ENCODE measurements at regions not wholly inside any gene's neighbourhood (a gene's known extent, or its start where the extent isn't known, plus 50 kb on each side); places are given as distances from the start of the nearest gene placed in this dataset.

DNA sequence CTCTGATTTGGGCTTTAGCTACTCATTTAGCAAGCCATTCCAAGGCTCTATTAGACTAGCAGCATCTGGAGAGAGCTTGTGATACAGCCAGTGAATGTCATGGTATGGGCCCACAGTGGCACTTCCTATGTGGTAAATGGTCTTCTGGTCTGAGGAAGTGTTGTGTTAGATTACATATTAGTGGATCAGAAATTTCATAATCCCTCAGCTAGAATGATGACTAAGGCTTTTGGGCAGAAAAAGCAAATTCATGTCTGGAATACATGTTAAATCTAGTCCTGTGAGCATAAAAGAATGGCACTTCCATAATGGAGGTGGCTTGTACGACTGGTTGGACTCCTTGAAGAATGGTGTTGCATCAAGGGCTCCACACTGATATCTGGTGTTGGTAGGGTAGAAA, 436.8 kb upstream of the CWC22 start:
- DNase-seq: no peak

DNA sequence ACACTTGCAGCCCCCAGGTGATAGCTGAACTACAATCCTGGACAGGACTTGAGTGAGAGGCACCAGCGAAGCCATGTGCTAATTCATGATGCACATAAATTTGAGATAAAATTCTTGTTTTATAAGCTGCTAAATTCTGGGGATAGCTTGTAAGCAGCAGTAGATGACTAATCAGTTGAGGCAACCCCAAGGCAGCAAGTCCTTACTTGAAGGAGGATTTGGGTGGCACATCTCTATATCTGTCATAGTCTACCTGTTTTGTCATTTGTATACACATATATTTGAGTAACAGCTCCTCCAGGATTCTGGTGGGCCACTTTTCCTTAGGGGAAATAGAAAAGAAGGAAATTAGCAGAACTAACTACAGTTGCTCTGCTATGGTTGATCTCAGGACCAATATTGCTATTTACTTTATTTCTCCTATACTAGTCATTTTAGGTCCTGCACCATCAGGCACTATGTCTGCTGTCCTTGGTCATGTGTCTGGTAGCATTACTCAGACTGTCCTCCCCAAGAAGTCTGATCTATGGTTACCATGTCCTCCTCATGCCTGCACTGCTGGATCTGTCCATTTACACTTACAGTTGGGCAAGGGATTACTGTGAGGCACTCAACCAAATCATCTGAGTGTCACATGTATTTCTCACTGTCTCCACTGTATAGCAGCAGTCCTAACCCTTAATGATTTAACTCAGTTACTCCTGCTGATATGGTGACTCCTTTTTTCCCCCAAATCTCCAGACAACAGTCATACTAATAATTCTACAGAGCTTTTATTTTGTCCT, 436.0 kb upstream of the CWC22 start:
- no peak for DNase-seq

DNA sequence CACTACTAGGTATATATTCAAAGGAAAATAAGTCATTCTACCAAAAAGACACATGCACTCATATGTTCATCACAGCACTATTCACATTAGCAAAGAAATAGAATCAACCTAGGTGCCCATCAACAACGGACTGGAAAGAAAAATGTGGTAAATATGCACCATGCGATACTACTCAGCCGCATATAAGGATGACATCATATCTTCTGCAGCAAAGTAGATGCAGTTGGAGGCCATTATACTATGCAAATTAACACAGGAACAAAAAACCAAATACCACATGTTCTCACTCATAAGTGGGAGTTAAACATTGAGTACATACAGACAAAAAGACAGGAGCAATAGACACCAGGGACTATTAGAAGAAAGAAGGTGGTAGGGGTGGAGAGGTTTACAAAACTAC, 412.1 kb upstream of the CWC22 start:
- no peak for DNase-seq

DNA sequence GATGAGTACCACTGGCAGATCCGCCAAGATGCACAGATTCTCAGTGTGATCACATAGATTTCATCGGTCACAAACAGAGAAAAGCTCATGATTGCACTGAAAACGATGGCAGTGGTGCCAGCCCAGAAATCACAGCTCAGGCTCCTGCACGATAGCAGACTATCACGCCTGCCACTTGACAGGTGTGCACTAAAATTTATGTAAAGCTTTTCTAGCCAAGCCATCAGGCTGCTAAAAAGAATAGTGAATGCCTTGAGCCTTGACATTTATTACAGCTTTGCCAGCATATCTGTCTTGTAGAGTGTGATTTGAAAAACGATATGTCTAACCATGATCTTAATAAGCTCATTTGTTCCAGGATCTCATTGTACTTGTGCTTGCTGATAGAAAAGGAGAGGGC, 409.5 kb upstream of the CWC22 start:
- no peak for DNase-seq

DNA sequence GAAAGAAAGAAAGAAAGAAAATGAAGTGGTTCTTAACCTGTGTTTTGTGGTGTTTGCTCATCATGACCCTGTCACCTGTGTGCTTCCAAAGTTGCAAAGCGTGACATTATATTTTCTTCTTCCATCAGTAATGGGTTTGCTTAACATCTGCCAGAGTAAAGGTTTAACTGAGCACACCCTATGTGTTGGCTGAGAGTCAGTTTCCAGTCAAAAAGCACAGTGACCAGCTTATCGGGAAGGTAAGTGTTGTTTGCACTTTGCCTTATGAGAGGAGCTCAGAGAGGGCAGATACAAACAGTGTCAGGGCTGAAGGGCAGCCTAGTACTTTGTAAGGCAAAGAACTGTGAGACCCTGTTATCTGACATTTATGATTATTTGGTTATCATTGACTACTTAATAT, 406.2 kb upstream of the CWC22 start:
- DNase-seq: no peak

DNA sequence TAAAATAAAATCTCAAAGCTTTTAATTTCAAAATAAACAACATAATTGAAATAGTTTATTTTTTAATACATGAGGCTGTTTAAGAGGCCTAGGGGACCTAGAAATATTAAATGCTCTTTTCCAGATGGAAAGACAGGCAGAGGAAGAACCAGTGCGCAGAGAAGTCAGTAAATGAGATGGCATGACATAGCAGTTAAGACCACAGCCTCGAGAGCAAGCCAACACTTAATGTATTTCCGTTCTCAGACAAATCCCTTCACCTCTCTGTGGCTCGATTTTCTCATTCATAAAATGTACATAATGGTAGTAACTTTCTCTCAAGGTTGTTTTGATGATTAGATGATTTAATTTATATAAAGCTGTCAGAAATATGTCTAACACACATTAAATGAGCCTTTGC, 405.1 kb upstream of the CWC22 start:
- no peak for DNase-seq

DNA sequence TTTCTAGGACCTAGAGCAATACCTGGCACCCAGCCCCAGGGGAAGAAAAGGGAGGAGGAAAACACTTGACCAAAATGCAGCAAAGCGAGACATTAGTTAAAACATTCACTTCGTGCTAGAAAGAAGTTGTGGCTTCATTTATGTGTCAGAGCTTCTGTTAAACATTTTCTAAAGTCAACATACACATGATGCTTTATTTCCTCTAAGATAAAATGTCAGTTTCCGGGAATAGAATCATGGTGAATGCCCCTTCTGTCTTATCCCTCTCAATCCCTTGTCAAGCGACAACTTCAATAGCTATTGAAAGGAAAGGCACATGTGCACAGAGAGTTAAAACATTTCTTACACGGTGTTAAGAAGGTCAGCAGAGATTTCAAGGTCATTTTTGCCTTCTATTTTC, 404.6 kb upstream of the CWC22 start:
- DNase-seq: no peak

DNA sequence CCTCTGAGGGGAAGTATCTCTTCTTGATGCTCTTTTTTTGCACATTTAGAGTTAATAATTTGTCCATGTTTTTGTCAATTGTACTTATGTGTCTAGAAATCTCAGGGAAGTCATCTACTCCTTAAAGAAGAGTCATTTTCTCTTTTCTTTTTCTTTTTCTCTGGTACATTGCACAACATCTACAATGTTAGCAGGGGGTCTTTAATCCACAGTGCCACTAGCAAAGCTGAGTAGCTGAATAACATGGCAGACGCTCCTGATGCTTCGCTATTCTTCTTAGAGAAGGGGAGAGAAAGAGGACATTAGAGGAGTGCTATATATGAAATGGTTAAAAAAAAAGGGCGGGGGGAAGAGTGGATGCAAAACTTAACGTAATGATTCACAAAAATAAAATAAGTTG, 399.6 kb upstream of the CWC22 start:
- DNase-seq: no peak

DNA sequence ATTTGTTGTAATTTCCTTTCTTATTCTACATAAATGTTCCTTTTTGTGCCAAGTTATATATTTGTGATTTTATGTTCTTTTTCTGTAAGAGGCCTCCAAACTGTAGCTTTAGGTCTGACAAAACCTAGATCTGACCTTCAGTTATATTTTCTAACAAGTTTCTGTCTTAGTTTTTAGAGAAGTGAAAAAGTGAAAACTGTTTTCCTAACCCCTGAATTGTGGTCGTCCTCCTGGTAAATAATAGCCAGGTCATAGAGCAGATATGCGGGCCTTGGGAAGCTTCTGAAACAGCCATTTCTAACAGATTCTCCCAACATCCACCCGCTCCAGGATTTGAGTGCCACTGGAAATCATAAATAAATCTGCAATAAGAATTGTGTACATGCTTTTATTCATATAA, 398.4 kb upstream of the CWC22 start:
- no peak for DNase-seq

DNA sequence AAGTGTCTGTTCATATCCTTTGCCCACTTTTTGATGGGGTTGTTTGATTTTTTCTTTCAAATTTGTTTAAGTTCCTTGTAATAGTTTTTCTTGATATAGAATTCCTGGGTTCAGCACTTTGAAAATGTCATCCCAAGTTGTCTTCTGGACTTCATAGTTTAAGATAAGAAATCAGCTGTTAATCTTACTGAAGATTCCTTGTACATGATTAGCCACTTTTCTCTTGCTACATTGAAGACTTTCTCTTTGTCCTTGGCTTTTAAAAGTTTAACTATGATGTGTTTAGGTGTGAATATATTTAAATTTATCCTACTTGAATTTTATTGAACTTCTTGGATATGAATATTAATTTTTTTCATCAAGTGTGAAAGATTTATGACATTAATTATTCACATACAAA, 387.2 kb upstream of the CWC22 start:
- DNase-seq: no peak

DNA sequence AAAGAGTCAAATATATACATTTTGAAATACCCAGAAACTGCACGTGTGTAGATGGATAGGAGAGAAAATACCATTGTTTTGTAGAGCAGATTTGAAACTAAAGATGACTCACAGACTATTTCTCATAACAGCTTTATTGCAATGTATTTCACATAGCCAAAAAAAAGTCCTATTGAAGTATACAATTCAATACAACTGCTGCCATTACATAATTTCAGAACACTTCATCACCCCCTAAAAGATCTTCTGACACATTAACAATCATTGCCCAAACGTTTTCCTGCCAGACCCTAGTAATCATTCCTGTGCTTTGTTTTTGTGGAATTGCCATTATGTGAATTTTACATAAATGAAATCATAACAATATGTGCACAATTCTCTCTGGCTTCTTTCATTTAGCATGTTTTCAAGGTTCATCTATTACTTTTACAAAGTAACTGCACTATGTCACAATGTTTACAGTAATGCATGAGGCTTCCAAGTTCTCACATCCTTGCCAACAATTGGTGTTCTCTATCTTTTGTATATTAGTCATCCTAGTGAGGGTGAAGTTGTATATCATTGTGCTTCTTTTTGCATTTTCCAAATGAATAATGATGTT, 378.6 kb upstream of the CWC22 start:
- DNase-seq: no peak

DNA sequence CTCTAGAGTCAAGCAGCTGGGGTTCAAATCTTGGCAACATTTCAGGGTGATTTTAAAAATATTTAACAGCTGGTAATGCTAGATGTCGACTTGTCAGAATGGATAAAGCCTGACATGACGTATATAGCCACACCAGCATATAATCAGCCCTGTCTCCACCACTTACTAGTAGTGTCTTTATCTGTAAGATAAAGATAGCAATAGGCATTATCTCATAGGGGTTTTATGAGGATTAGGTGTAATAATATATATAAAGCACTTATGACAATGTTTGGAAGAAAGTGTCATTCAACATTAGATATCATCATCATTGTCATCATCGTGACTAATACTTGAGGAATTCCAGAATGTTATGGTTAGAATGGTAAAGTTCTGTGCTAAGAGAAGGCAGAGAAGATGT, 369.0 kb upstream of the CWC22 start:
- no peak for DNase-seq

DNA sequence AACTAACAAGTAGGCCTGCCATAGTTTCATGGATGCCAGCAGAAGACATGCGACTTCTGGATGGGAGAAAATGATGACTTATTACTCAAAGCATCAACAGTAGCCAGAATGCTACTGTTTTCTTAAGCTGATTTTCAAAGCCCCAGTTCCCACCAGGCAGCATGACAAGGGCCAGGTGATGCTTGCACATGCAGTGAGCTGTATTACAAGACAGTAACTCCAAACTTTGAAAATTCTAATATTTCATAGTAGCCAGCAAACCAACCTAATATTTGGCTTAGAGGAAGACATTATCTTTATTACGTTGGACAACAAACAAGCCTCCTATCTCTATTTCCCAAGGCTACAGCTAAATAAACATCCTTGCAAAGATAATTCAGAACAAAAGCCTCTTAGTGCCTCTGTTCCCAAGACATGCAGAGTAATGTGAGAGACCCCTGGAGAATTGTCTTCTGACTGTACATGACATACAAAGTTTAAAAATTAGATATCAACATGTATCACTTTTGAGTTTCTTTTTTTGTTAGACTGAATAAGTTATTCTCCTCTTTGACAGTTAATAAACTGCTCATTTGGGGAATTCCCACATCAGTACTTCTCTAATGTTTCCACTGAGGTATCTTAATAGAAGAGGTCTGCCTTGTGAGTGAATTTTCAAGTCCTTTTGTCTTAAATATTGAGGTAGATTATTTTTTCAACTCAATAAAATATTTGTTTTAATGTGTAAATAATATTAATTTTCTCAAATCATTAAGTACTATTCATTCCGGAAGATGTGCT, 367.6 kb upstream of the CWC22 start:
- DNase-seq: no peak

DNA sequence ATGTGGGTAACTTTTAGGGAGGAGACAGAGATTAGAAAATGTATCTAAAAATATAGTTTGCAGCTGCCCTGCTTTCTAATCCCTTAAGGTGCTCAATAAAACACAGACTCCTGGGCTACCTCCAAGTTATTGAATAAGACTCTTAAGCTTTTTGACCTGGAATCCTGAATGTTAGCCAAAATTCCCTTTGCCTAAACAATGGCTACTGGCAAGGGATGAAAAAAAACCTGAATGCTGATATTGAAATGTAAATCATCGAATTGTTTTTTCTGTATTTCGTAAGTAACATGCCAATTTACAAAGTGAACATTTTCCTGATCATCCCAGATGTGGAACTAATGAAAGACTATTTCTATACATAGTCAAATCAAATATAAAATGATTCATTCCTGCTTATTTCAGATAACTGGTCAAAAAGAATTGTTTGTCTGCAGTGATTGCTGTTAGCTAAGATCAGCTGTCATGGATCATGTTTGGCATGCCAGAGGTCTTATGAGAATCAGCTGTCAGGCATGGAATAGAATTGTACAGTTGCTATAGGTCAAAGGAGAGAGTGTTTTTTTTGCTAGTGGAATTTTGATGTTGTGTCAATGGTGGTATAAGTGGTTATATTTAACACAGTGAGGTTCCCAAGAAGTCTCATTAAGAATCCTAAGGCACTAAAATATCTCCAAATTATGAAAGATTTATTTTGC, 363.6 kb upstream of the CWC22 start:
- no peak for DNase-seq

DNA sequence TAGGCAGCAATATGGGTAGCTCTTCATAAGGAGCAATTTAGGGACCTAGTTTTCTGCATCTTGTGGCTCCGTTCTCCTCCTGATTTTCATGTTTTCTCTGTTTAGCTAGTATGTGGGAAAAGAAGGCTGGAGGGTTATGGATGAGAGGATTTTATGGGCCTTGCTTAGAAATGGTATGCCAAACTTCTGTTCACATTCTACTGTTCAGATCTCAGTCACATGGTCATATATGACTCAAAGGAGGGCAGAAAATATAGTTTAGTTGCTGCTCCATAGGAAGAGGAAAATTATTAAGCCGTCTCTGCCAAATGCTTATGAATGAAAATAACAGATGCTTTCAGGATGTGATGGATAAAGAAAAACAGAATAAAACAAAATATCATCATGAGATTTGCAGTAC, 361.8 kb upstream of the CWC22 start:
- DNase-seq: no peak

DNA sequence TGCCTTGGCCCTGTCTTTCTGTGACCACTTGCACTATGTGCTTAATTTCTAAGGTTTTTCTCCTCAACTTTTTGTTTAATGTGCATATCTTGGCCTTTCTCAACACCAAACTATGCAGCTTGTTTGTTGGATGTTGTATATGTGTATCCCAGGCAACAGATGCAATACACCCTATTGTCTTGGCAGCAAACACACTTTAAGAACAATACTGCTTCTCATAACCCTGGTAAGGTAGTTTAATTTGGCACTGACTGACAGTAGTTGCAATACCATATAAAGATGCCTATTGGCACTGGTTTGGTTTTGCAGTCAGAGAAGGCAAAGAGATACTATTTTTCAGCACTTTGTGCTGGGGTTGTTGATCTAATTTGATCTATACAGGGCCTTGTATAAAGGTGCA, 360.7 kb upstream of the CWC22 start:
- DNase-seq: no peak

DNA sequence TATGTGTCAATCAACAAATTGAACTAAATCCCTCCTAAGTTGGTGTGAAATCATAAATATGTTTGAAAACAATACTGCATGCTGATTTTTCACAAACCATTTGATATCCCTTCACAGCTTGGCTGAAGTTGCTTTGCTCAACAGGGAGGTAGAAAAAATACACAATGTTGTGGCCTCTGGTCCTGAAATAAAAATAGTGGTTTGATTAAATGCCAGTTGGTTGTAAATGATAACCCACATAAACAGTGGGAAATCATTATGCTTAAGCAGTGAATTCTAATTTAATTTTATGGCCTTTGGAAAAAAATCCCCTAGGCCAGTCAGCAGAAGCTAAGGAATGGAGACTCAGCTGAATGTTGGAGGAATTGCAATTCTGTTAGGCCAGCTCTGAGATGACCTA, 359.4 kb upstream of the CWC22 start:
- DNase-seq: no peak

DNA sequence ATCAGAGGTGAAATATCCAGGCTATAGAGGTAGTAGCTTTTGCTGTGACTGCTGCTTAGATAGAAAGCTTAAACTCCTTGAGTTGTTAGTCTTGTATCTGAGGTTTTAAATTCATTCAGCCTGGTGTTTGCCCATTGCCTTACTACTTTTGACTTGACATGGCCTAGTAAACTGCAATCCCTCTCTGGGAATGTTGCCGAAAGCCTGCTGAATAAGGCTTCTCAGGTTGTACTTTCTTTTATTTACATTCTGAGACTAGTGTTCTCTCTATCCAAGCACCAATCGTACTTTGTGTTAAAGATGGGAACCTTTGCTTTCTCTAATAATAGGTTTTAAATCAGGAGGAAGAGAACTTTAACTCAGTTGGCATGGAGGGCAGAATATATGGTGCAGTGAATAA, 357.6 kb upstream of the CWC22 start:
- no peak for DNase-seq

DNA sequence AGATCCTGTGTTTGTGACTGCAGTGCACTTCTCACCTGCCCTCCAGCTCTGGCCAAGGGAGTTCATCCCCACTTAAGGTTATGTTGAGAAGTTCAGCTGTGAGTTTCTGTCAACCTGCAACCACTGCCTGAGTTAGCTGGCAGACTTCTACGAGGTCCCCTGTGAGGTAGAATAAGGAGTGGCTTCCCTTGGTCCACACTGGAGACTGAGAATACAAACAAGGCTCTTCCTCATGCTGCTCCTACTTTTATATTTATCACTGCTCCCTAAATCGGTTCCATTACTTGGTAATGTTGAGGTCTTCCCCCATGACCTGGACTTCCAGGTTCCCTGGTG, 353.2 kb upstream of the CWC22 start:
- DNase-seq: no peak

DNA sequence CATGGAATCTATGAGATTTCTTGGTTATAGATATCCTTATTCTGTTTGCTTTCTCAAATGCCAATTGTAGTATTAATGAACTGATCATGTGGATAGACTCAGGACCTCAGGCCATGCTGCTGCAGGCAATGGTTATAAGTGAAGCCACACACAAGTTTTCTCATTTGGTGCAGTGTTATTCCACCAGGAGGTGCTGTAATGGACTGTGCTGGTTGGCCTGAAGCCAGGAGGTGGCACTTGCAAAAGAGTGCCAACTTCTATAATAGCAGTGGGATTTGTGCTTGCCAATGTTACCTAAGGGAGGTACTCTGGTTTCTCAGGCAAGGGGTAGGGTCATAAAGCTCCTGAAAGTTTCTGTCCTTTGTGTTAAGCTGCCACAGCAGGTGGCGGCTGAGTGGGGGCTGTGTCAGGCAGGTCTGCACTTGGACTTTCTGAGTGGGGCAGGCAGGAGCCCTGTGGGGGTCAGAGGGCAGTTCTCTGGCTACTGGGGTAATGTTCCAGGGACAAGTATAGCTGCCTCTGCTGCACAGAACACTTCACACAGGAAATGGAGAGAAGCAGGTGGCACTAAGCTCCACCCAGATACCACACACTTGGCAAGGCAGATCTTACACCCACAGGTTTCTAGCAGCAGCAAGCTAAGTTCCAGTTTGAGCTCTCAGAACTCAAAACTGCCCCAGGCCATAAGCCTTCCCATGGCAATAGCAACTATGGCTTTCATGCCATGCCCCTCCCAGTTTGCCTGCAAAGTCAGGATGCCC, 352.6 kb upstream of the CWC22 start:
- no peak for DNase-seq

DNA sequence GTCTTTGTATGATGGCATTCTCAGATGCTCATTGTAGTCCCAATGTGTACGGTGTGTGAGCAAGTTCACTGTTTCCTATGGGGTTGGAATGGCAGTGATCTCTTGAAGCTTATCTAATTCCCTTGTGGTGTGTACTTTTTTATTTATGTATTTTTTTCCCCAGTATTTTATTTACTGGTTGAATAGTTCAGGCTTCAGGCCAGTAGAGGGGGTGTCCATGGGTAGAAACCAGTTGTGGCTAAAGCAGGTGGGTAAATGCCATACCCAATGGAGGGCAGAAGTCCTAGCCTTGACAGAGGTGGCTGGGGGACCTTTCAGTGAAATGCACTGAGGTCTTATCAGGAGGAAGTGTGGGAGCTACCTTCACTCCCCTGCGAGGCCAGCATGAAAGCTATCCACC, 351.4 kb upstream of the CWC22 start:
- no peak for DNase-seq

DNA sequence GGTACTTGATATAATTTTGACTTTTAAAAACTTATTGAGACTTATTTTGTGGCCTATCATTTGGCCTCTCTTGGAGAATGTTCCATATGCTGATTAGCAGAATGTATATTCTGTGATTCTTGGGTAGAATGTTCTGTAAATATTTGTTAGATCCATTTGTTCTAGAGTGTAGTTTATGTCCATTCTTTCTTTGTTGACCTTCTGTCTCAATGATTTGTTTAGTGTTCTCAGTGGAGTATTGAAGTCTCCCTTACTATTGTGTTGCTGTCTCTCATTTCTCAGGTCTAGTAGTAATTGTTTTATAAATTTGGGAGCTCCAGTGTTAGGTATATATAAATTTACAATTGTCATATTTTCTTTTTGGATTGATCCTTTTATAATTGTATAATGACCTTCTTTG, 349.6 kb upstream of the CWC22 start:
- DNase-seq: no peak

DNA sequence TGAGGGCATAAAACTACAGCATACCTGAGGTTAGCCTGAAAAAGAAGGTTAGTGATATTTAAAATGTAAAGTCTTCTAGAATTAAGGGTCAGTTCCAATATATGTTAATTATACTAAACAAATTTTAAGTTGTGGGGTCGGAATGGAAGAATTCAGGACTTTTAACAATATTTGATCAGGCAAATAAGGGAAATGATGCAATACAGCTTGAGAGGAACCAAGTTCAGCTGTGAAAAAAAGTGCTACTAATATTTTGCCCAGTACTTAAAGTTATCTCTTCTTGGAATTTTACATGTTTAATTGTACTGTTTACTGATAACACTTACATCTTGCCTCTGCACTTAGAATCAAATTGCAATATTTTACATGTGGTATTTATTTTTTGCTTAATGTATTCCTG, 345.5 kb upstream of the CWC22 start:
- no peak for DNase-seq

Measured in DMS79 treated with DMSO at 0.1 percent for 48 hours (cell line).